ENCODE measurements at regions not wholly inside any gene's neighbourhood (a gene's known extent, or its start where the extent isn't known, plus 50 kb on each side); places are given as distances from the start of the nearest gene placed in this dataset.
"Not testable (repeated sequence)": the region's sequence is repeated elsewhere in the genome, so short reads cannot be mapped to it uniquely, and the experiment has no call there.

GRCh38 chr2:14891546-14891945, 259.0 kb downstream of the LRATD1 start:
- no peak for DNase-seq (ENCODE audit: low spot score)
- in situ Hi-C loops (cut with MboI; ENCODE audit: low sequenced_read_pairs, unreplicated experiment) = no loop called here
- TF ChIP-seq, protein P1, sequence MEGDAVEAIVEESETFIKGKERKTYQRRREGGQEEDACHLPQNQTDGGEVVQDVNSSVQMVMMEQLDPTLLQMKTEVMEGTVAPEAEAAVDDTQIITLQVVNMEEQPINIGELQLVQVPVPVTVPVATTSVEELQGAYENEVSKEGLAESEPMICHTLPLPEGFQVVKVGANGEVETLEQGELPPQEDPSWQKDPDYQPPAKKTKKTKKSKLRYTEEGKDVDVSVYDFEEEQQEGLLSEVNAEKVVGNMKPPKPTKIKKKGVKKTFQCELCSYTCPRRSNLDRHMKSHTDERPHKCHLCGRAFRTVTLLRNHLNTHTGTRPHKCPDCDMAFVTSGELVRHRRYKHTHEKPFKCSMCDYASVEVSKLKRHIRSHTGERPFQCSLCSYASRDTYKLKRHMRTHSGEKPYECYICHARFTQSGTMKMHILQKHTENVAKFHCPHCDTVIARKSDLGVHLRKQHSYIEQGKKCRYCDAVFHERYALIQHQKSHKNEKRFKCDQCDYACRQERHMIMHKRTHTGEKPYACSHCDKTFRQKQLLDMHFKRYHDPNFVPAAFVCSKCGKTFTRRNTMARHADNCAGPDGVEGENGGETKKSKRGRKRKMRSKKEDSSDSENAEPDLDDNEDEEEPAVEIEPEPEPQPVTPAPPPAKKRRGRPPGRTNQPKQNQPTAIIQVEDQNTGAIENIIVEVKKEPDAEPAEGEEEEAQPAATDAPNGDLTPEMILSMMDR (IDR thresholded peaks at IDR 0.05; ENCODE audit: borderline replicate concordance, control extremely low read depth, extremely low read depth, insufficient read depth, missing control alignments) = no peak

DNA sequence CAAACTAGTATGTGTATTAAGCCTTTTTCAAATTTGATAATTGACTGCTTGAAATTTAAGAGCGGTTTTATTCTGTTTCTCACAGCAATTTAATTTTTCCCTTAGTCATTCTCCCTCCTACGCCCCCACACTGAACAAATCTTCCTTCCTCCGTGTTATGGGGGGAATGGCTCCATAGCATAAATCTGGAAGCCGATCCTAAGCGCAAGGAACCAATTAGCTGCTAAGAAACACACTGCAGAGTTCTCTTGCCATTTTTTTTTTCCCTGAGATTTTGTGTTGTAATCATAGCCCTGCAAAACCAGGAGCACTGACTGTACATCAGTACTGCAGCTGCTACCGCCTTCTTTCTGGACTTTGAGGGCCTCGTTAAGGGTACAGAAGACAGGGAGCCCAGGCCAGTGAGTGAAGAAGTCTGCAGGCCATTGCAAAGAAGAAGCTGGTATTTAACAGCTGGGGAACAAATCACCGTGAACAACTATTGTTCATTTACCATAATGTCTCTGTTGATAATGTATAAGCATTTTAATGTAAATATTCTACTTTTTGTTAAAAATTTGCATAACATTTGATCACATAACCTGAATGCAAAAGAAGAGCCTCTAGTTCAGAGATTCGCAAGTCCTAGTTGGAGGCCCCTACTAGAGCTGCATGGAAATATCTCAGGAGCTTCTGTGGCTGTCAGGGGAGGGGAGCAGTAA, 264.0 kb downstream of the LRATD1 start:
- in situ Hi-C loops (cut with MboI; ENCODE audit: low sequenced_read_pairs, unreplicated experiment) = no loop called here
- DNase-seq (ENCODE audit: low spot score) = no peak
- TF ChIP-seq, protein P1 (IDR thresholded peaks at IDR 0.05; ENCODE audit: borderline replicate concordance, control extremely low read depth, extremely low read depth, insufficient read depth, missing control alignments) = no peak

GRCh38 chr2:14899621-14900414, 267.3 kb downstream of the LRATD1 start:
- no peak for DNase-seq (ENCODE audit: low spot score)
- in situ Hi-C loops (cut with MboI; ENCODE audit: low sequenced_read_pairs, unreplicated experiment) = loop anchor here (25.0 kb wide), 1 partner anchor 687 kb away; the partner anchor contains the start of gene DDX1
- TF ChIP-seq, protein P1 (IDR thresholded peaks at IDR 0.05; ENCODE audit: borderline replicate concordance, control extremely low read depth, extremely low read depth, insufficient read depth, missing control alignments) = no peak

DNA sequence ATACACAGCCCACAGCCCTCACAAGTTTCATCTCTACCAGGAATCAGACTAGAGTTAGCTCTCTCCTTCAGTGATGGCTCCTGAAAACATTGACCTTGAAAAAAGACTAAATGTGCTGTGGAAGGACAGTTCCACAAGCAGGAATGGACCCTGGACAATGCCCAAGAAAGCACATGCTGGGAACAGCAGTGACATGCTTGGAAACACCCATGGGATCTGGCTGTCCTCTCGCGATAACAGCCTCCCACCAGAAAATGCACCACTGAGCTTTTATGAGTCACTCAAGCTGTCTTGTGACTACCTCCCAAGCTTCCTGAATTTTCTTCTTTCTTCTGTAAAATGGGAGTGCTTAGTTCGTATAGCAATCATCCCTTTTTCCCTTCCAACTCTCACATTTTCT, 269.2 kb downstream of the LRATD1 start:
- no peak for DNase-seq (ENCODE audit: low spot score)
- in situ Hi-C loops (cut with MboI; ENCODE audit: low sequenced_read_pairs, unreplicated experiment) = loop anchor here (25.0 kb wide), 1 partner anchor 686 kb away; the partner anchor contains the start of gene DDX1
- TF ChIP-seq, protein P1 (IDR thresholded peaks at IDR 0.05; ENCODE audit: borderline replicate concordance, control extremely low read depth, extremely low read depth, insufficient read depth, missing control alignments) = no peak

GRCh38 chr2:14902953-14903352, 270.4 kb downstream of the LRATD1 start:
- in situ Hi-C loops (cut with MboI; ENCODE audit: low sequenced_read_pairs, unreplicated experiment) = loop anchor here (25.0 kb wide), 1 partner anchor 684 kb away; the partner anchor contains the start of gene DDX1
- TF ChIP-seq, protein P1 (IDR thresholded peaks at IDR 0.05; ENCODE audit: borderline replicate concordance, control extremely low read depth, extremely low read depth, insufficient read depth, missing control alignments) = no peak
- DNase-seq (ENCODE audit: low spot score) = no peak

DNA sequence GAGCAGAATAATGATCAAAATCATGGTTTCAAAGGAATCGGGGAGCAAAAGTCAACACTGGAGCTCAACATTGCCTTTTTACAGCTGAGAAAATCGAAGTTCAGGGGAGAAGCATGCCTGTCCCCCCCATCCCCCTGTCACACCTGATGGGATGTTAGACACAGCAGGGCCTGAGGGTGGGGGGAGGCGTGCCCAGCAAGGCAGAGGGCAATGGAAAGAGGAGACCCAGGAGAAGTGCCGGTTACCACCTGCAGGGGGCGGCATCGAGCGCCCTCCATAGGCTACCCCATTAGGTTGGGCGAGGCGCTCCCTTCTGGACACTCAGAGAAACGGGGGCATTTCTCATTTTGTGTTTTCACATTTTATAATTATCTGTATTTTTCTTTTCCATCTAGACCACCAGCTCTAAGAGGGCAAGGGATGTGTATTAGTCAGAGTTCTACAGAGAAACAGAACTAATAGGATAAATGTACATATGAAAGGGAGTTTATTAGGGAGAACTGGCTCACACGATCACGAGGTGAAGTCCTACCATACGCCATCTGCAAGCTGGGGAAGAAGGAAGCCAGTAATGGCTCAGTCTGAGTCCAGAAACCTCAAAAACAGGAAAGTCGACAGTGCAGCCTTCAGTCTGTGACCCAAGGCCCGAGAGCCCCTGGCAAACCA, 271.3 kb downstream of the LRATD1 start:
- in situ Hi-C loops (cut with MboI; ENCODE audit: low sequenced_read_pairs, unreplicated experiment) = loop anchor here (25.0 kb wide), 1 partner anchor 683 kb away; the partner anchor contains the start of gene DDX1
- TF ChIP-seq, protein P1 (IDR thresholded peaks at IDR 0.05; ENCODE audit: borderline replicate concordance, control extremely low read depth, extremely low read depth, insufficient read depth, missing control alignments) = peak; percentile 91
- peak; percentile 82 for DNase-seq (ENCODE audit: low spot score)

GRCh38 chr2:14904378-14904777, 271.9 kb downstream of the LRATD1 start:
- in situ Hi-C loops (cut with MboI; ENCODE audit: low sequenced_read_pairs, unreplicated experiment) = loop anchor here (25.0 kb wide), 1 partner anchor 683 kb away; the partner anchor contains the start of gene DDX1
- not testable (repeated sequence) for DNase-seq (ENCODE audit: low spot score)
